GM12892 (cell line): ENCODE measurements at regions not wholly inside any gene's neighbourhood (a gene's known extent, or its start where the extent isn't known, plus 50 kb on each side); places are given as distances from the start of the nearest gene placed in this dataset.
"Not testable (repeated sequence)": the region's sequence is repeated elsewhere in the genome, so short reads cannot be mapped to it uniquely, and the experiment has no call there.

Experiments
- DNase-seq: peaks from one replicate; pipeline ENCODE4 v3.0.0; 2011; ENCODE audit not compliant: insufficient read length
- FAIRE-seq: peaks from 2 replicates; lab custom pipeline; 2011; peaks lifted over from hg19 to GRCh38; lab: Jason Lieb, UNC
- POLR2A ChIP-seq: IDR thresholded peaks from 2 replicates; pipeline ENCODE4 v1.6.1; 2011; ENCODE audit warnings: low read depth, low read length, control low read depth
- POLR2AphosphoS5 ChIP-seq: IDR thresholded peaks from 2 replicates; pipeline ENCODE4 v1.6.1; 2011; ENCODE audit warnings: low read depth, low read length, control low read depth
- TAF1 ChIP-seq: IDR thresholded peaks from 2 replicates; pipeline ENCODE4 v1.6.1; 2011; ENCODE audit warnings: low read depth, mild to moderate bottlenecking, control low read depth, low read length, borderline replicate concordance

DNA sequence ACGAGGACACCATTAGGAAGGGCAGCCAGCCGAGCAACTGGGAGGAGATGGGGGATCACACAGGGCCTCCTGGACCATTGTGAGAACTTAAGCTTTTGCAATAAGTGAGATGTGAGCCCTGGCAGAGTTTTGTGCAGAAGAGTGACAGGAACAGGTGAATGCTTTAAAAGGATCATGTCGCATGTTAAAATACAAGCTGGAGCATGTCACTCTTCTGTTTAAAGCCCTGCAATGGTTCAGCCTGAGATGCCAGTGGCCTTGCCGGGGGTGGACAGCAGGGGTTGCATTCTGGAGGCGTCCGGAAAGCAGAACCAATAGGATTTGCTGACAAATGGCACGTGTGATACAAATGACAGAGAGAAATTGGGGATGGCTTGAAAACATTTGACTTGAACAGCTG is 137.5 kb upstream of the RFLNA start:
- TF ChIP-seq POLR2AphosphoS5 (no peak), POLR2A (no peak), TAF1 (no peak)
- DNase-seq (no peak), FAIRE-seq (no peak)

DNA sequence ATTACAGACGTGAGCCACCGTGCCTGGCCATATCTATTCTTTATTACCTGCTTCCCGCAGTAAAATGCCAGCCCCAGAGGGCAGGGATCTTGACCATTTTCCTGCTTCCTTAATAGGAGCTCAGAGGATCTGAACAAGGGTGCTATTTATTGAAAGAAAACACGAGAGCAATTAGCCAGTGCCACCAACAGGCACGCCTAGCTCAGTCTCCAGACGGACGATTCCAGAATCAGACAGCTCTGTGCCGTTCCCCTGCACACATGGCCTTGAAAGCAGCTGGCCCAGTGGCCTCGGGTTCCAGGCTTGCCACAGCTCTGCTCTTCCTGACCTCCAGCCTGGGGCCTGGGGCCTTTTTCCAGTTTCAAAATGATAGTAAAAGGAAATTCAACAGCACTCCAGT is 135.2 kb upstream of the RFLNA start:
- TF ChIP-seq POLR2A (no peak), POLR2AphosphoS5 (no peak), TAF1 (no peak)
- DNase-seq, result no peak
- FAIRE-seq, result no peak

DNA sequence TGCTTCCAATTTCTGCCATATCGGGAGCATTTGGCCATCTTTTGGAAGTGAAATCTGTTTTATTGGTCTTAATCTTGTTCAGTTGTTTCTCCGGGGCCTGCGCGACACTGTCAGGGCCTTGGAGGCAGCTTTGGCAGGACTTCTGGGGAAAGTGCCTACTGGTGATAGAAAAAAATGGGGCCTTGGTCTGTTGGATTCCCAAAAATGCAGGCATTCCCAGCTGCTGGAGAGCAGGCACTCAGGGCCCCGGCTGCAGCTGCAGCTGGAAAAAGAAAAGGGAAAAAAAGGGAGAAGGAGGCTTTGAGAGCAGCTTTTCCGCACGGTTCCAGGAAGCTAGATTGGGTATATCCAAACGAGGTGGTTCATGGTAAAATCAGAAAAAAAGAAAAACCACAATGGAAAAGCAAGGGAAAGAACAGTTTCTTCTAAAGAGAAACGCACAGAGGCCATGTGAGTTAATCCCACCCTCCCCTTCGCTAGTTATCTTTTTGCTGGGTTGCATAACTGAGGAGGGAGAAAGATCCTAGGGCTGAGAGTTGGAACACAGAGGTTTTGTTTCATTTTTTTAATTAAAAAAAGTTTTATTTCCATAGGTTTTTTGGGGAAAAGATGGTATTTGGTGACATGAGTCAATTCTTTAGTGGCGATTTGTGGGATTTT is 134.7 kb upstream of the RFLNA start:
- TF ChIP-seq POLR2AphosphoS5 (no peak), POLR2A (no peak), TAF1 (no peak)
- DNase-seq, result no peak
- FAIRE-seq, result no peak

DNA sequence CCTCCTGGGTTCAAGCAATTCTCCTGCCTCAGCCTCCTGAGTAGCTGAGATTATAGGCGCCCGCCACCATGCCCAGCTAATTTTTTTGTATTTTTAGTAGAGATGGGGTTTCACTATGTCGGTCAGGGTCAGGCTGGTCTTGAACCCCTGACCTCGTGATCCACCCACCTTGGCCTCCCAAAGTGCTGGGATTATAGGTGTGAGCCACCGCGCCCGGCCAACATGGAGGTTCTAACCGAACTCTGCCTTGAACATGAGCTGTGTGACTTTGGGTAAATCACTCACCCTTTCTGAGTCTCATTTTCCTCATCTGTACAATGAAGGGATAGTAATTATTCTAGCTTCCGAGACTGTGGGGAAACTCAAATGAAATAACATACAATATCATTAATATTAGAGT is 133.5 kb upstream of the RFLNA start:
- FAIRE-seq, DNase-seq: not testable (repeated sequence)

DNA sequence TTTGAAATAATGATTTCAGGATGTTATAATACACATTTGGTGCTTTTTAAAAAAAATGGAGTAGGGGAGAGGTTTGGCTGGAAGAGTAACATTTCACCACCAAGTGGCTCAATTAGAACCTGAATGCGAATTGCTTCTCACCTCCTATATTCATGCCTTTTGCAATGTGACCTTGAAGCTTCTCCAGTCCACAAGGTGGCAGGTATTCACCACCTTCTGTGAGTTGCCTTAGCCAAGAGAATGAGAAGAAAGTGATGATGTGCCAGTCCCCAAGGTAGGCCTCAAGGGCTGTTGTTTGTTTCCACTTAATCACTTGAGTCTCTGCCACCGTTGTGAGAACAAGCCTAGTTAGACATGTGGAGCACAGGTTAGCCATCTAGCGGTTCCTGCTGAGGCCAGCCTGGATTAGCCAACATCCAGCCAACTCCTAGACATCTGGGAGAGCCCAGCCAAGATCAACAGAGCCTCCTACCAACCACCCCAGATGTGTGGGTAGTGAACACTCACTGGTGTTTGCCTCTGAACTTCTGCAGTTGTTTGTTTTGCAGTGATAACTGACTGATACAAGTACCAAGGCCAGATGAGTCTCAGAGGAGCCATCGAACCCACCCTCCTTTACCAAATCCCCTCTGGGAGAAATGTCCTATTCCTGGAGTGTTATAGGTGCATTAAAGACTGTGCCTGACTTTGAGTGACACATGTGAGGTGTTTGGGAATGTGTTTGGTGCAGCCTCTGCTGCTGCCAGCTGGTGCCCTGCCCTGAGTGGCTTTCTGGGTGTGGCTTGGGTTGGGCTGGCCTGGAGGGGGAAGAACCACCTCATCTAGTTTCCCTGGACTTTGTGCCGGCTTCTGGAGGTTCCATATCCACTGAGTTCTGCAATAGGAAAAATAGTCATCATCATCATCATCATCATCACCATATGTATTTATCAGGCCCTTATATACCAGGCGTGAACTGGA is 132.5 kb upstream of the RFLNA start:
- FAIRE-seq (no peak), DNase-seq (no peak)
- no peak for TF ChIP-seq POLR2AphosphoS5
- no peak for TF ChIP-seq POLR2A
- no peak for TF ChIP-seq TAF1

DNA sequence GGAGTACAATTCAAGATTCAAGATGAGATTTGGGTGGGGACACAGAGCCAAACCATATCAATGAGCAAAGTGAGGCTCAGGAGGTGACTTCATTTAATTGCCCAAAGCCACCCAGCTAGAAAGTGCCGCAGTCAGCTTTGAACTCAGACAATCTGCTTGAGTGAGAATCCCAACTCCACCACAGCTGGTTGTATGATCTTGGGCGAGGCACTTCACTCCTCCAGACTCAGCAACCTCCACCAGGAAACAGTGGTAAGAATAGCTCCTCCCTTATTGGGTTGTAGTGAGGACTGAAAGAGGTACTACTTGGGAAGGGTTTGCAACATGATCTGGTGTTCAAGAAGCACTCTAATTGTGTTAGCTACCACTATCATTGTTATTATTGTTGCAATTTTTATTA is 129.2 kb upstream of the RFLNA start:
- TF ChIP-seq POLR2AphosphoS5, result no peak
- no peak for TF ChIP-seq TAF1
- no peak for TF ChIP-seq POLR2A
- no peak for DNase-seq
- FAIRE-seq, result no peak

DNA sequence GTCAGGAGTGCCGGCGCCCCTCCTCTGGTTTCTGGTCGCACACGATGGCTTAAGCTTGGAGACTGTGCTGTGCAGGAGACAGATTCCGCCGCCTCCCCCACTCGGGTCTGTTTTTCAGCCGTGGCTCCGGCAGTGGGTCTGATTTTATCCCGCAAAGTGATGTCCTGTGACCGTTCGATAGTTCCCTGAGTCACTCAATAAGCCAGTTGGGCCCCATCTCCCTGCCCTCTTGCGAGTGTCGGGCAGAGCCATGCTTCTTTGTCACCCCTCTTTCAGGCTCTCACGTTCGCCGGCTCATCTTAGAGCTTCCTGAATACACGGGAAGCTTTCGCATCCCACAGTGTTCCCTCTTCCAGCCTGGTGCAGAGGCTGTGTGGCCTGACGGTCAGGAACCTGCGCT is 127.8 kb upstream of the RFLNA start:
- TF ChIP-seq POLR2AphosphoS5, result no peak
- TF ChIP-seq POLR2A, result no peak
- TF ChIP-seq TAF1, result no peak
- DNase-seq (no peak), FAIRE-seq (no peak)

DNA sequence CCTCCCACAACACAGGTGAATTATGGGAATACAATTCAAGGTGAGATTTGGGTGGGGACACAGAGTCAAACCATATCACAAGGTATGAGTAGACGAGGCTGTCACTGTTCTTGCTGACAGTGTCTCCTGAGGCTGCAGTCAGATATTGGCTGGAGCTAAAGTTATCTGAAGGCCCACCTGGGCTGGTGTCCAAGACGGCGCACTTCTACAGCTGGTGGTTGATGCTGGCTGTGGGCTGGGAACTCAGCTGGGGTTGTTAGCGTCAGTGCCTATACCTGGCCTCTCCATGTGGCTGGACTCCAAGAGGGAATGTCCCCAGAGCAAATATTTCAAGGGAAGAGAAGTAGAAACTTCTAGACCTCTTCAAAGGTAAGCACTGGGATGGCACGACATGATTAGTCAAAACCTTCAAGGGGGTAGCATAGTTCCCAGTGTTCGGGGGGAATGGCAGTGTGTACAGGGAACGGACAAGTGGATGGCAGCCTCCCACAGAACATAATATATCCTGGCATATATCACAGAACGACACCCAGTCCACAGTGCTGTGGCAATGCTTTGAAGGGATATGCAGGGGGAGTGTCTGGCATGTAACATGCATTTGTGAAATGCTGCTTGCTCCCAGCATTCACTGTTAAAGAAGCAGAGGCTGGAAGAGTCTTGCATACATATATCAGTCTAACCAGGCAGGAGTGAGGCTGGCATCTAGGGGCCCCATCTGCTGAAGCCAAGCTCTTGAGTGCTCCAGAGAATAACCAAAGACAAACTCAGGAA is 126.7 kb upstream of the RFLNA start:
- FAIRE-seq (no peak), DNase-seq (no peak)
- TF ChIP-seq POLR2AphosphoS5, result no peak

DNA sequence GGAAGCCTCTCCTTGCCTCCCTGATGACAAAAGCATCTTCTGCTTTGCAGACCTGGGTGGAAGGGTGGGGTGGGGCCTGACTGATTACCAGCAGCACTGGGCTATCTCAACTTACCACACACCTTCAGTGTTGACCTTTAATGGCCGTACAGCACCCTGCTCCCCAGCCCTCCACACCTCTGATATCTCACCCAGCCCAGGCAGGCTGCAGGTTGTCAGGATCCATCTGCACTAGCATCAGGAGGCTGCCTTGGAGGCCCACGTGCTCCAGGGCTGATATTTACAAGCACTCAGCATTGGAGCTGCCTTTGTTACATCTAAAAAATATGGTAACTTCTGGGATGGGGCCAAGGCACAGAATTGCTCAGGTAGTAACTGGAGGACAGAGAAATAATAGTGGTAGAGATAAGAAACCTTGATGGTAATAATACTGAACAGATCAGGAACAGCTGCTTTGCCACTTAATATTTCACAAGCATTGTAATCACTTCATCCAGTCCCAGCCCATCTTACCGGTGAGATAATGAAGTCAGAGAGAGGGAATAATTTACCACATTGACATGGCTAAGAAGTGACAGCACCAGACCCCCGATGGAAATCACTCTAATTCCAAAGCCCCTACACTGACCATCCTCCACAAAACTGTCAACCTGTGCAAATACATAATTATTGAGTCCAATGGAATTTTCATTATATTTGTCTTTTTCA is 125.2 kb upstream of the RFLNA start:
- no peak for FAIRE-seq
- TF ChIP-seq POLR2A (no peak), POLR2AphosphoS5 (no peak), TAF1 (no peak)

DNA sequence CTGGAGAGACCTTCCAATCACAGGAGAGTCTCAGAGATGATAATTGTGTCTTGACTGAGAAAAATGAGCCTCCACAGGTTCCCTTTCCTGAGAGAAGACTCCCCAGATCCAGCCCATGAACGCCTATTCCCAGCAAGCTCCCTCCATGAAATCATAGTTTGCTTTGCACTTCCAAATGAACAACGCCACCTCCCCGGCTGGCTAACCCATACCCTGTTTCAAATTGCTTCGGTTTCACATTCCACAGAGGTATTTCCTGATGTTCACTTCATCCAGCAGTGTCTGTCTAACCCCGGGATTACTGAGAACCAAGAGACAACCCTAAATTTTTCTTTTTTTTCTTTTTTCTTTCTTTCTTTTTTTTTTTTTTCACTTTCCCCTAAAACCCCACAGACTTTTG is 124.1 kb upstream of the RFLNA start:
- DNase-seq (no peak), FAIRE-seq (no peak)
- TF ChIP-seq TAF1 (no peak), POLR2A (no peak)

More for the DNA sequence above, 125.2 kb upstream of the RFLNA start:
- no peak for DNase-seq

DNA sequence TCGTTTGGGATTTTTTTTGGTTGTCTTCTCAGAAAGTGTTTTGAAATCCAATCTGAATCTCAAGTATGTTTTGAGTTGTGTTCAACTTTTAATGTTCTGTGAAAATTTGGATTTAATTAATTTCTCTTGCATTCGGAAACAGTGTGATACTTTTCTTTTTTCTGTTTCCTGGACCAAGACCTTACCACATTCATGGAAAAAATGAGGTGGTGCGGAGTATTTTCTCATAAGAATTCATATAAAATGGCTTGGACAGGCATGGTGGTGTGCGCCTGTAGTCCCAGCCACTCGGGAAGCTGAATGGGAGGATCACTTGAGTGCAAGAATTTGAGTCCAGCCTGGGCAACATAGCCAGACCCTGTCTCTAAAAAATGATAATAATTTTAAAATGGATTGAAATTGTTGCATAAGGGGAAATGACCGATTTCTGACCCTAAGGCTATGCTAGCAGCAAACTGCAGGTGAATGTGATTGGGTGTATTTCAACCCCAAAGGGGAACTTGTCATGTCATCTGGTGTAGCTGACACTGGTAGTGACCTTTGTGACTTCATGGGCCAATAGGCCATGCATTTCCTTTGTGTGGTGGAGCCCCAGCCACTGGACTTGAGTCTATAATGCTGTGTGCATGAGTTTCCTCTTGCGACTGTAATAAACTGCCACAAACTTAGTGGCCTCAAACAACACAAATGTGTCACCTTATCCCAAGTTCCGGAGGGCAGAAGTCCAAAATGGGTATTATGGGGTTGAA is 123.5 kb upstream of the RFLNA start:
- TF ChIP-seq TAF1, result no peak
- TF ChIP-seq POLR2A, result no peak
- TF ChIP-seq POLR2AphosphoS5, result no peak
- DNase-seq (no peak), FAIRE-seq (no peak)
